Neural cell (in vitro differentiated cells): ENCODE measurements at regions not wholly inside any gene's neighbourhood (a gene's known extent, or its start where the extent isn't known, plus 50 kb on each side); places are given as distances from the start of the nearest gene placed in this dataset.

Experiments used
- H2AFZ ChIP-seq: fragments of 200-600, 300-800 bp; sonication (generic), shearing (Covaris generic); 2 replicates; pipeline ENCODE4 v1.6.0; 2014; ENCODE audit warnings: low read depth, mild to moderate bottlenecking, antibody characterized with exemption, low read length, moderate library complexity
- H3F3A ChIP-seq: fragments of 200-600 bp; shearing (Covaris generic); 2 replicates; pipeline ENCODE4 v1.6.1; 2016; ENCODE audit warnings: mild to moderate bottlenecking, moderate library complexity, mixed read lengths, antibody characterized with exemption, low read length; ENCODE audit not compliant: insufficient read depth, poor library complexity, severe bottlenecking
- H3K27ac ChIP-seq: fragments of 200-600, 300-800 bp; sonication (generic), shearing (Covaris generic); 2 replicates; pipeline ENCODE4 v1.5.1; 2014; ENCODE audit warnings: mild to moderate bottlenecking, low read length, moderate library complexity
- H3K27me3 ChIP-seq: fragments of 300-800, 200-600 bp; sonication (generic), shearing (Covaris generic); 2 replicates; pipeline ENCODE4 v1.6.0; 2014; ENCODE audit warnings: mild to moderate bottlenecking, low read depth, low read length, moderate library complexity; ENCODE audit not compliant: insufficient read depth
- H3K36me3 ChIP-seq: fragments of 300-800, 200-600 bp; sonication (generic), shearing (Covaris generic); 2 replicates; pipeline ENCODE4 v1.5.1; 2014; ENCODE audit warnings: mild to moderate bottlenecking, antibody characterized with exemption, low read length, moderate library complexity; ENCODE audit not compliant: insufficient read depth
- H3K4me2 ChIP-seq: fragments of 300-800, 200-600 bp; sonication (generic), shearing (Covaris generic); 2 replicates; pipeline ENCODE4 v1.6.0; 2014; ENCODE audit warnings: mild to moderate bottlenecking, low read length
- H3K4me3 ChIP-seq: fragments of 300-800, 200-600 bp; sonication (generic), shearing (Covaris generic); 2 replicates; pipeline ENCODE4 v1.5.1; 2014; ENCODE audit warnings: mild to moderate bottlenecking, low read length, moderate library complexity
- H3K79me2 ChIP-seq: fragments of 200-600 bp; shearing (Covaris generic); replicated peaks from 2 replicates; pipeline ENCODE4 v1.6.0; 2014; ENCODE audit warnings: mild to moderate bottlenecking, low read length, moderate library complexity; ENCODE audit not compliant: insufficient read depth
- H3K9ac ChIP-seq: fragments of 300-800, 200-600 bp; sonication (generic), shearing (Covaris generic); 2 replicates; pipeline ENCODE4 v1.6.1; 2016; ENCODE audit warnings: mild to moderate bottlenecking, low read length, mixed read lengths
- H3K9me2 ChIP-seq: fragments of 200-600 bp; shearing (Covaris generic); 2 replicates; pipeline ENCODE4 v1.6.1; 2016; ENCODE audit warnings: mild to moderate bottlenecking, low read length, mixed read lengths; ENCODE audit not compliant: insufficient read depth
- H3K9me3 ChIP-seq: fragments of 200-600, 300-800 bp; sonication (generic), shearing (Covaris generic); 2 replicates; pipeline ENCODE4 v1.6.1; 2016; ENCODE audit warnings: mild to moderate bottlenecking, mixed run types, low read length, moderate library complexity, mixed read lengths
- H4K20me1 ChIP-seq: fragments of 200-600 bp; shearing (Covaris generic); 2 replicates; pipeline ENCODE4 v1.6.1; 2016; ENCODE audit warnings: mild to moderate bottlenecking, mixed run types; ENCODE audit not compliant: insufficient read depth
- CTCF ChIP-seq: fragments of 450-650 bp; IDR thresholded peaks from 2 replicates; pipeline ENCODE4 v1.5.1; 2014; ENCODE audit warnings: antibody characterized with exemption, mild to moderate bottlenecking, moderate library complexity; ENCODE audit not compliant: poor library complexity, severe bottlenecking
- EP300 ChIP-seq: fragments of 450-650 bp; conservative IDR thresholded peaks from 2 replicates; pipeline ENCODE4 v1.6.1; 2014; ENCODE audit warnings: antibody characterized with exemption, mild to moderate bottlenecking, moderate library complexity; ENCODE audit not compliant: poor library complexity, severe bottlenecking
- EZH2 ChIP-seq: fragments of 200-600, 300-800 bp; shearing (Covaris generic), sonication (generic); IDR thresholded peaks from 2 replicates; pipeline ENCODE4 v1.6.1; 2014; ENCODE audit warnings: antibody characterized with exemption, low read length, borderline replicate concordance, mild to moderate bottlenecking; ENCODE audit not compliant: insufficient read depth, poor library complexity, severe bottlenecking
- MXI1 ChIP-seq: fragments of 450-650 bp; conservative IDR thresholded peaks from 2 replicates; pipeline ENCODE4 v1.6.1; 2014; ENCODE audit warnings: antibody characterized with exemption, mild to moderate bottlenecking; ENCODE audit not compliant: poor library complexity, severe bottlenecking
- POLR2AphosphoS5 ChIP-seq: IDR thresholded peaks from 2 replicates; pipeline ENCODE4 v1.6.1; 2012
- RAD21 ChIP-seq: fragments of 450-650 bp; conservative IDR thresholded peaks from 2 replicates; pipeline ENCODE4 v1.6.1; 2014; ENCODE audit warnings: antibody characterized with exemption, mild to moderate bottlenecking, moderate library complexity
- SMC3 ChIP-seq: fragments of 450-650 bp; conservative IDR thresholded peaks from 2 replicates; pipeline ENCODE4 v1.6.1; 2014; ENCODE audit warnings: antibody characterized with exemption, mild to moderate bottlenecking, moderate library complexity; ENCODE audit not compliant: poor library complexity
- TAF1 ChIP-seq: IDR thresholded peaks from 2 replicates; pipeline ENCODE4 v1.6.1; 2012; ENCODE audit warnings: low read depth
- TF ChIP-seq, protein P1 (sequence below): IDR thresholded peaks from 2 replicates; pipeline ENCODE4 v1.6.1; 2012; ENCODE audit warnings: borderline replicate concordance

DNA sequence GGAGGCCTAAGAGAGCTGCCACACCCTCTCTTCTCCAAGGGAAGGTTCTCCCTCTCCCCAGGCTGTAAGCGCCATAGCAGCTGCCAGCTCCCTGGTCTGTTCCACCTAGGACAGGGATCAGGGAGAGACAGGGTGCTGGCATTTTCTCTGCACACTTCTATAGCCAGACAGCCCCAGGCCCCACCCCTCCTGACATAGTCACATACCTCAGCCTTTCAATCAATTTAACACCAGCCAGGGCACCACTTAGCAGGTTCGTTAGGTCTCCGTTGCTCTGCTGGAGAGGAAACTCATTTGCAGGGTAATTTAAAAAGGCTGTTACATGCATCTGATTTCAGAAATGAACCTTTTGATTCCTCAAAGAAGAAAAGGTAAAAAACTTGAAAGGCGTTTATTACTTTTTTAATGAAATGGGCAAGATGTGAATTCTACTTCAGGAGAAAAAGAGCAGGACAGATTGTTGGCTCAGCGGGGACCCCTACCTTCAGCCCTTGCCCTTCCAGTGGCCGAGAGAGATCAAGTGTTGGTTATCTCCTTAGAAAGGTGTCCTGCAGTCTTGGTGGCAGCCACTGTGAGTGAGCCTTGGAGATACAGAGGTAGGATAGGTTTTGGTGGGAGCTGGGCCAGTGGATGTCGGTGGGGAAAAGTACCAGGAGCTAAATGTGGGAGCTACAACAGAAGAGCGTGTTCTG lies 180.5 kb upstream of the GALNT17 start:
- no peaks in the 10 kb centered on the region for H3K27me3 ChIP-seq
- TF ChIP-seq EZH2 (no peak), RAD21 (no peak), MXI1 (no peak), POLR2AphosphoS5 (no peak), EP300 (no peak), TAF1 (no peak), SMC3 (no peak), CTCF (no peak)
- TF ChIP-seq, protein P1, sequence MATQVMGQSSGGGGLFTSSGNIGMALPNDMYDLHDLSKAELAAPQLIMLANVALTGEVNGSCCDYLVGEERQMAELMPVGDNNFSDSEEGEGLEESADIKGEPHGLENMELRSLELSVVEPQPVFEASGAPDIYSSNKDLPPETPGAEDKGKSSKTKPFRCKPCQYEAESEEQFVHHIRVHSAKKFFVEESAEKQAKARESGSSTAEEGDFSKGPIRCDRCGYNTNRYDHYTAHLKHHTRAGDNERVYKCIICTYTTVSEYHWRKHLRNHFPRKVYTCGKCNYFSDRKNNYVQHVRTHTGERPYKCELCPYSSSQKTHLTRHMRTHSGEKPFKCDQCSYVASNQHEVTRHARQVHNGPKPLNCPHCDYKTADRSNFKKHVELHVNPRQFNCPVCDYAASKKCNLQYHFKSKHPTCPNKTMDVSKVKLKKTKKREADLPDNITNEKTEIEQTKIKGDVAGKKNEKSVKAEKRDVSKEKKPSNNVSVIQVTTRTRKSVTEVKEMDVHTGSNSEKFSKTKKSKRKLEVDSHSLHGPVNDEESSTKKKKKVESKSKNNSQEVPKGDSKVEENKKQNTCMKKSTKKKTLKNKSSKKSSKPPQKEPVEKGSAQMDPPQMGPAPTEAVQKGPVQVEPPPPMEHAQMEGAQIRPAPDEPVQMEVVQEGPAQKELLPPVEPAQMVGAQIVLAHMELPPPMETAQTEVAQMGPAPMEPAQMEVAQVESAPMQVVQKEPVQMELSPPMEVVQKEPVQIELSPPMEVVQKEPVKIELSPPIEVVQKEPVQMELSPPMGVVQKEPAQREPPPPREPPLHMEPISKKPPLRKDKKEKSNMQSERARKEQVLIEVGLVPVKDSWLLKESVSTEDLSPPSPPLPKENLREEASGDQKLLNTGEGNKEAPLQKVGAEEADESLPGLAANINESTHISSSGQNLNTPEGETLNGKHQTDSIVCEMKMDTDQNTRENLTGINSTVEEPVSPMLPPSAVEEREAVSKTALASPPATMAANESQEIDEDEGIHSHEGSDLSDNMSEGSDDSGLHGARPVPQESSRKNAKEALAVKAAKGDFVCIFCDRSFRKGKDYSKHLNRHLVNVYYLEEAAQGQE: no peak
- H3K79me2 ChIP-seq: no peaks in the 10 kb centered on the region
- H3F3A ChIP-seq: no peaks in the 10 kb centered on the region
- no peaks in the 10 kb centered on the region for H3K36me3 ChIP-seq
- no peak overlapping the region for H3K4me2 ChIP-seq
- no peak overlapping the region for H3K9ac ChIP-seq
- H2AFZ ChIP-seq: no peak overlapping the region
- H3K9me3 ChIP-seq: no peaks in the 10 kb centered on the region
- no peak overlapping the region for H3K4me3 ChIP-seq
- H3K9me2 ChIP-seq: no peaks in the 10 kb centered on the region
- H3K27ac ChIP-seq: no peak overlapping the region
- no peaks in the 10 kb centered on the region for H4K20me1 ChIP-seq

GRCh38 chr7:70952311-70952710 lies 179.6 kb upstream of the GALNT17 start:
- no peak overlapping the region for H3K27ac ChIP-seq
- no peak overlapping the region for H3K4me3 ChIP-seq
- no peaks in the 10 kb centered on the region for H3F3A ChIP-seq
- no peak overlapping the region for H3K4me2 ChIP-seq
- H3K36me3 ChIP-seq: no peaks in the 10 kb centered on the region
- no peaks in the 10 kb centered on the region for H3K79me2 ChIP-seq
- H3K9me3 ChIP-seq: no peaks in the 10 kb centered on the region
- no peak overlapping the region for H2AFZ ChIP-seq
- no peaks in the 10 kb centered on the region for H4K20me1 ChIP-seq
- H3K27me3 ChIP-seq: no peaks in the 10 kb centered on the region
- no peak for TF ChIP-seq RAD21
- no peak for TF ChIP-seq EP300
- TF ChIP-seq POLR2AphosphoS5: no peak
- no peak for TF ChIP-seq SMC3
- no peak for TF ChIP-seq EZH2
- no peak for TF ChIP-seq TAF1
- TF ChIP-seq MXI1: no peak
- no peak for TF ChIP-seq CTCF
- TF ChIP-seq, protein P1: no peak
- H3K9me2 ChIP-seq: no peaks in the 10 kb centered on the region
- no peak overlapping the region for H3K9ac ChIP-seq
